SHP77 (cell line): ENCODE measurements at regions not wholly inside any gene's neighbourhood (a gene's known extent, or its start where the extent isn't known, plus 50 kb on each side); places are given as distances from the start of the nearest gene placed in this dataset.

Source experiments
- DNase-seq, 2 experiments: peaks; one replicate each; lab custom pipeline; 2025; lab: John Stamatoyannopoulos, UW

GRCh38 chrX:140848800-140849199 lies 139.2 kb downstream of the LINC00632 start:
- no peak for DNase-seq

GRCh38 chrX:140860718-140861117 lies 141.7 kb upstream of the SPANXB1 start:
- no peak for DNase-seq

- DNase-seq: no peak
Measured at GRCh38 chrX:140866446-140866845, 135.9 kb upstream of the SPANXB1 start.

- DNase-seq: no peak
Measured at GRCh38 chrX:140912606-140913005, 89.8 kb upstream of the SPANXB1 start.

GRCh38 chrX:140913802-140914501 lies 88.4 kb upstream of the SPANXB1 start:
- no peak for DNase-seq

- DNase-seq: no peak
Measured at GRCh38 chrX:140916872-140917271, 85.5 kb upstream of the SPANXB1 start.

- no peak for DNase-seq
Measured at GRCh38 chrX:140917354-140918115, 84.9 kb upstream of the SPANXB1 start.

GRCh38 chrX:140918398-140919038 lies 83.9 kb upstream of the SPANXB1 start:
- peak; percentile 25 to 39 for DNase-seq

- no peak for DNase-seq
Measured at GRCh38 chrX:140920416-140920815, 82.0 kb upstream of the SPANXB1 start.

GRCh38 chrX:140923118-140923517 lies 79.3 kb upstream of the SPANXB1 start:
- DNase-seq: no peak

GRCh38 chrX:140928739-140929138 lies 73.7 kb upstream of the SPANXB1 start:
- DNase-seq: no peak

- DNase-seq: no peak
Measured at GRCh38 chrX:140933016-140933415, 69.4 kb upstream of the SPANXB1 start.

GRCh38 chrX:140933874-140934655 lies 68.3 kb upstream of the SPANXB1 start:
- no peak for DNase-seq

GRCh38 chrX:140943513-140943912 lies 58.9 kb upstream of the SPANXB1 start:
- no peak for DNase-seq

- no peak for DNase-seq
Measured at GRCh38 chrX:140944710-140945109, 57.7 kb upstream of the SPANXB1 start.

GRCh38 chrX:140948827-140949226 lies 53.6 kb upstream of the SPANXB1 start:
- DNase-seq: no peak

GRCh38 chrX:140949233-140949632 lies 53.2 kb upstream of the SPANXB1 start:
- DNase-seq: no peak
